ENCODE measurements at regions not wholly inside any gene's neighbourhood (a gene's known extent, or its start where the extent isn't known, plus 50 kb on each side); places are given as distances from the start of the nearest gene placed in this dataset.

DNA sequence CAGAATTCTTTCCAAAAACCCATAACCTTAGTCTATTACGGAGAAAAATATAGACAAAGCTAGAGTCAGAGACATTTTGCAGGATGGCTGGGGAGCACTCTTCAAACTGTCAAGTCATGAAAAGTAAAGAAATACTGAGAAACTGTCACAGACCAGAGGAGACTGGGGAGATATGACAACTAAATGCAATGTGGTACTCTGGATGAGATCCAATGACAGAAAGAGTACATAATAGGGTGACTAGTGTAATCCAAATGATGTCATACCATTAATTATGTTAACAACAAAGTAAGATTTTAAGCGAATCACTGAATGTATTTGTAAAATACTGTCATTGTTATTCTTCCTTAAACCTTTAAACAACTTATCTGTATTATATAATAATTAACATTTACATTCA is 393.8 kb downstream of the LIG4 start:
- no peak overlapping the region for H3K27ac Mint-ChIP-seq
- H3K27me3 Mint-ChIP-seq (ENCODE audit: low read depth) = no peaks in the 10 kb centered on the region
- no peaks in the 10 kb centered on the region for H3K36me3 Mint-ChIP-seq (ENCODE audit: low read depth)
- TF ChIP-seq, protein P1, sequence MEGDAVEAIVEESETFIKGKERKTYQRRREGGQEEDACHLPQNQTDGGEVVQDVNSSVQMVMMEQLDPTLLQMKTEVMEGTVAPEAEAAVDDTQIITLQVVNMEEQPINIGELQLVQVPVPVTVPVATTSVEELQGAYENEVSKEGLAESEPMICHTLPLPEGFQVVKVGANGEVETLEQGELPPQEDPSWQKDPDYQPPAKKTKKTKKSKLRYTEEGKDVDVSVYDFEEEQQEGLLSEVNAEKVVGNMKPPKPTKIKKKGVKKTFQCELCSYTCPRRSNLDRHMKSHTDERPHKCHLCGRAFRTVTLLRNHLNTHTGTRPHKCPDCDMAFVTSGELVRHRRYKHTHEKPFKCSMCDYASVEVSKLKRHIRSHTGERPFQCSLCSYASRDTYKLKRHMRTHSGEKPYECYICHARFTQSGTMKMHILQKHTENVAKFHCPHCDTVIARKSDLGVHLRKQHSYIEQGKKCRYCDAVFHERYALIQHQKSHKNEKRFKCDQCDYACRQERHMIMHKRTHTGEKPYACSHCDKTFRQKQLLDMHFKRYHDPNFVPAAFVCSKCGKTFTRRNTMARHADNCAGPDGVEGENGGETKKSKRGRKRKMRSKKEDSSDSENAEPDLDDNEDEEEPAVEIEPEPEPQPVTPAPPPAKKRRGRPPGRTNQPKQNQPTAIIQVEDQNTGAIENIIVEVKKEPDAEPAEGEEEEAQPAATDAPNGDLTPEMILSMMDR (IDR thresholded peaks at IDR 0.05; ENCODE audit: unreplicated experiment in 3 of 3) = no peak
- no peaks in the 10 kb centered on the region for H3K9me3 Mint-ChIP-seq
- H3K4me1 Mint-ChIP-seq = peaks cover 4% of the 10 kb centered on the region
- no peak overlapping the region for H3K4me3 Mint-ChIP-seq

GRCh38 chr13:107819071-107819470 is 396.3 kb downstream of the LIG4 start:
- TF ChIP-seq, protein P1 (IDR thresholded peaks at IDR 0.05; ENCODE audit: unreplicated experiment in 3 of 3) = no peak
- Mint-ChIP-seq H3K9me3 (no peaks in the 10 kb centered on the region), H3K4me1 (peaks cover 4% of the 10 kb centered on the region), H3K27me3 (ENCODE audit: low read depth) (no peaks in the 10 kb centered on the region), H3K36me3 (ENCODE audit: low read depth) (no peaks in the 10 kb centered on the region), H3K27ac (no peak overlapping the region), H3K4me3 (no peak overlapping the region)

- Mint-ChIP-seq H3K27ac (no peak overlapping the region), H3K4me3 (no peak overlapping the region), H3K27me3 (ENCODE audit: low read depth) (no peaks in the 10 kb centered on the region), H3K36me3 (ENCODE audit: low read depth) (no peaks in the 10 kb centered on the region), H3K9me3 (no peaks in the 10 kb centered on the region), H3K4me1 (peaks cover 4% of the 10 kb centered on the region)
- TF ChIP-seq, protein P1 (IDR thresholded peaks at IDR 0.05; ENCODE audit: unreplicated experiment in 3 of 3) = no peak
These were observed 397.6 kb downstream of the LIG4 start for GRCh38 chr13:107817647-107818287.

- no peaks in the 10 kb centered on the region for H3K36me3 Mint-ChIP-seq (ENCODE audit: low read depth)
- TF ChIP-seq, protein P1 (IDR thresholded peaks at IDR 0.05; ENCODE audit: unreplicated experiment in 3 of 3) = no peak
- no peak overlapping the region for H3K27ac Mint-ChIP-seq
- H3K27me3 Mint-ChIP-seq (ENCODE audit: low read depth) = no peaks in the 10 kb centered on the region
- no peak overlapping the region for H3K4me3 Mint-ChIP-seq
- no peaks in the 10 kb centered on the region for H3K4me1 Mint-ChIP-seq
- no peaks in the 10 kb centered on the region for H3K9me3 Mint-ChIP-seq
These were observed 403.3 kb downstream of the LIG4 start for GRCh38 chr13:107812014-107812412.

- H3K36me3 Mint-ChIP-seq (ENCODE audit: low read depth) = no peaks in the 10 kb centered on the region
- H3K4me3 Mint-ChIP-seq = no peak overlapping the region
- TF ChIP-seq, protein P1 (IDR thresholded peaks at IDR 0.05; ENCODE audit: unreplicated experiment in 3 of 3) = no peak
- no peaks in the 10 kb centered on the region for H3K27me3 Mint-ChIP-seq (ENCODE audit: low read depth)
- no peak overlapping the region for H3K27ac Mint-ChIP-seq
- no peaks in the 10 kb centered on the region for H3K4me1 Mint-ChIP-seq
- no peaks in the 10 kb centered on the region for H3K9me3 Mint-ChIP-seq
These were observed 403.9 kb downstream of the LIG4 start for GRCh38 chr13:107811233-107812013.
